Calu3 (cell line): ENCODE measurements at regions not wholly inside any gene's neighbourhood (a gene's known extent, or its start where the extent isn't known, plus 50 kb on each side); places are given as distances from the start of the nearest gene placed in this dataset.

Source experiments
- BruUV-seq: library from RNA; stranded (reverse); fragments of 400-500 nt; replicated peaks from 2 replicates; lab custom pipeline; 2021; lab: Mats Ljungman, UMichigan
- CTCF ChIA-PET: fragments of 300-600 bp; sonication (Branson Sonifier 250); formaldehyde crosslinking; loops from one replicate; lab custom pipeline; 2022; ENCODE audit warnings: antibody characterized with exemption; lab: Charles Lee
- DNase-seq: peaks from one replicate; pipeline ENCODE4 v3.0.0; 2022
- H3K27ac Mint-ChIP-seq: one replicate; pipeline ENCODE4 v1.8.0; 2022; ENCODE audit warnings: mixed read lengths; ENCODE audit not compliant: unreplicated experiment
- H3K27me3 Mint-ChIP-seq: one replicate; pipeline ENCODE4 v1.8.0; 2022; ENCODE audit warnings: mixed read lengths; ENCODE audit not compliant: unreplicated experiment
- H3K36me3 Mint-ChIP-seq: one replicate; pipeline ENCODE4 v1.8.0; 2022; ENCODE audit warnings: mild to moderate bottlenecking, moderate library complexity, mixed read lengths; ENCODE audit not compliant: insufficient read depth, unreplicated experiment
- H3K4me1 Mint-ChIP-seq: one replicate; pipeline ENCODE4 v1.8.0; 2022; ENCODE audit warnings: mild to moderate bottlenecking, low read depth, mixed read lengths; ENCODE audit not compliant: unreplicated experiment
- H3K4me3 Mint-ChIP-seq: one replicate; pipeline ENCODE4 v1.8.0; 2022; ENCODE audit warnings: mild to moderate bottlenecking, low read depth, moderate library complexity, mixed read lengths; ENCODE audit not compliant: unreplicated experiment
- H3K9me3 Mint-ChIP-seq: one replicate; pipeline ENCODE4 v1.8.0; 2022; ENCODE audit warnings: low read depth, mixed read lengths; ENCODE audit not compliant: unreplicated experiment
- CTCF ChIP-seq: fragments of 200-600 bp; IDR thresholded peaks from one replicate; pipeline ENCODE4 v1.8.0; 2022; ENCODE audit warnings: antibody characterized with exemption; ENCODE audit not compliant: unreplicated experiment
- intact Hi-C: fragments of 100-400 bp; cut with micrococcal nuclease; formaldehyde crosslinking; loops from one replicate; pipeline ENCODE4 v1.10.0; 2022; ENCODE audit not compliant: unreplicated experiment

- no peak for TF ChIP-seq CTCF
- intact Hi-C loops = loop anchor here (5.0 kb wide), 1 partner anchor 116 kb away; no protein-coding TSS in a partner anchor
- Mint-ChIP-seq H3K27ac (no peak overlapping the region), H3K27me3 (peaks cover 56% of the 10 kb centered on the region), H3K36me3 (no peaks in the 10 kb centered on the region), H3K4me1 (no peaks in the 10 kb centered on the region), H3K4me3 (no peak overlapping the region), H3K9me3 (no peaks in the 10 kb centered on the region)
- no TSS peak for BruUV-seq
- CTCF ChIA-PET = no interaction called here
- DNase-seq = no peak
Measured at GRCh38 chr22:49431551-49431950, 396.1 kb downstream of the BRD1 start.

- peaks cover 67% of the 10 kb centered on the region for H3K27me3 Mint-ChIP-seq
- intact Hi-C loops = loop anchor here (10.0 kb wide), 1 partner anchor 56 kb away; no protein-coding TSS in a partner anchor
- H3K4me3 Mint-ChIP-seq = no peak overlapping the region
- no TSS peak for BruUV-seq
- no peak overlapping the region for H3K27ac Mint-ChIP-seq
- no peaks in the 10 kb centered on the region for H3K36me3 Mint-ChIP-seq
- no peak for TF ChIP-seq CTCF
- no peak for DNase-seq
- CTCF ChIA-PET = no interaction called here
- no peaks in the 10 kb centered on the region for H3K4me1 Mint-ChIP-seq
- no peaks in the 10 kb centered on the region for H3K9me3 Mint-ChIP-seq
Measured at GRCh38 chr22:49429066-49429465, 398.6 kb downstream of the BRD1 start.

GRCh38 chr22:49427941-49428340 is 399.7 kb downstream of the BRD1 start:
- Mint-ChIP-seq H3K4me1 (peaks cover 2% of the 10 kb centered on the region), H3K27me3 (peaks cover 64% of the 10 kb centered on the region), H3K9me3 (no peaks in the 10 kb centered on the region), H3K27ac (no peak overlapping the region), H3K36me3 (no peaks in the 10 kb centered on the region), H3K4me3 (no peak overlapping the region)
- TF ChIP-seq CTCF = no peak
- no TSS peak for BruUV-seq
- CTCF ChIA-PET = no interaction called here
- DNase-seq = no peak
- intact Hi-C loops = loop anchor here (10.0 kb wide), 1 partner anchor 57 kb away; no protein-coding TSS in a partner anchor

GRCh38 chr22:49427341-49427740 is 400.3 kb downstream of the BRD1 start:
- no peak for DNase-seq
- no peaks in the 10 kb centered on the region for H3K9me3 Mint-ChIP-seq
- H3K27ac Mint-ChIP-seq = no peak overlapping the region
- intact Hi-C loops = loop anchor here (10.0 kb wide), 1 partner anchor 57 kb away; no protein-coding TSS in a partner anchor
- BruUV-seq = no TSS peak
- no peak overlapping the region for H3K4me3 Mint-ChIP-seq
- peaks cover 8% of the 10 kb centered on the region for H3K4me1 Mint-ChIP-seq
- no peaks in the 10 kb centered on the region for H3K36me3 Mint-ChIP-seq
- CTCF ChIA-PET = no interaction called here
- H3K27me3 Mint-ChIP-seq = peaks cover 58% of the 10 kb centered on the region
- no peak for TF ChIP-seq CTCF
